Esophagus squamous epithelium (tissue), 4 donors: ENCODE measurements at regions not wholly inside any gene's neighbourhood (a gene's known extent, or its start where the extent isn't known, plus 50 kb on each side); places are given as distances from the start of the nearest gene placed in this dataset.

Experiments used
- POLR2A ChIP-seq, 4 donors: fragments of 450-650 bp; IDR thresholded peaks; one replicate each; pipeline ENCODE4 v1.6.1; 2017; ENCODE audit warnings: antibody characterized with exemption in 4 of 4, mild to moderate bottlenecking in 4 of 4, moderate library complexity in 3 of 4
- TF ChIP-seq, protein P1 (sequence below), 6 experiments: fragments of 450-650 bp in 4 of 6; fragments of 200-600 bp in 2 of 6; sonication (generic) in 2 of 6; IDR thresholded peaks; one replicate each; pipeline ENCODE4 v1.5.1; 2016 to 2019; ENCODE audit warnings: antibody characterized with exemption in 6 of 6, mild to moderate bottlenecking in 4 of 6, moderate library complexity in 4 of 6

GRCh38 chr13:59422646-59423045, 741.1 kb downstream of the DIAPH3 start:
- TF ChIP-seq, protein P1, sequence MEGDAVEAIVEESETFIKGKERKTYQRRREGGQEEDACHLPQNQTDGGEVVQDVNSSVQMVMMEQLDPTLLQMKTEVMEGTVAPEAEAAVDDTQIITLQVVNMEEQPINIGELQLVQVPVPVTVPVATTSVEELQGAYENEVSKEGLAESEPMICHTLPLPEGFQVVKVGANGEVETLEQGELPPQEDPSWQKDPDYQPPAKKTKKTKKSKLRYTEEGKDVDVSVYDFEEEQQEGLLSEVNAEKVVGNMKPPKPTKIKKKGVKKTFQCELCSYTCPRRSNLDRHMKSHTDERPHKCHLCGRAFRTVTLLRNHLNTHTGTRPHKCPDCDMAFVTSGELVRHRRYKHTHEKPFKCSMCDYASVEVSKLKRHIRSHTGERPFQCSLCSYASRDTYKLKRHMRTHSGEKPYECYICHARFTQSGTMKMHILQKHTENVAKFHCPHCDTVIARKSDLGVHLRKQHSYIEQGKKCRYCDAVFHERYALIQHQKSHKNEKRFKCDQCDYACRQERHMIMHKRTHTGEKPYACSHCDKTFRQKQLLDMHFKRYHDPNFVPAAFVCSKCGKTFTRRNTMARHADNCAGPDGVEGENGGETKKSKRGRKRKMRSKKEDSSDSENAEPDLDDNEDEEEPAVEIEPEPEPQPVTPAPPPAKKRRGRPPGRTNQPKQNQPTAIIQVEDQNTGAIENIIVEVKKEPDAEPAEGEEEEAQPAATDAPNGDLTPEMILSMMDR (IDR thresholded peaks at IDR 0.05), result no peak
- TF ChIP-seq POLR2A (IDR thresholded peaks at IDR 0.05), result no peak
